Activated CD4-positive, alpha-beta T cell treated with anti-CD3 and anti-CD28 coated beads, Interleukin-2, amount 10 ng/mL, durations not matched to agents 24 days and 14 days (primary cell): ENCODE measurements at regions not wholly inside any gene's neighbourhood (a gene's known extent, or its start where the extent isn't known, plus 50 kb on each side); places are given as distances from the start of the nearest gene placed in this dataset.
"Not testable (repeated sequence)": the region's sequence is repeated elsewhere in the genome, so short reads cannot be mapped to it uniquely, and the experiment has no call there.

ENCODE experiments used
- DNase-seq: peaks from one replicate; pipeline ENCODE4 v3.0.0; 2022
- H3K27ac Mint-ChIP-seq: one replicate; pipeline ENCODE4 v1.8.0; 2022; ENCODE audit warnings: mild to moderate bottlenecking, mixed read lengths
- H3K27me3 Mint-ChIP-seq: one replicate; pipeline ENCODE4 v1.8.0; 2022; ENCODE audit warnings: mixed read lengths
- H3K36me3 Mint-ChIP-seq: one replicate; pipeline ENCODE4 v1.8.0; 2022; ENCODE audit warnings: low read depth, mild to moderate bottlenecking, mixed read lengths
- H3K4me1 Mint-ChIP-seq: one replicate; pipeline ENCODE4 v1.8.0; 2021; ENCODE audit warnings: mixed read lengths
- H3K4me3 Mint-ChIP-seq: one replicate; pipeline ENCODE4 v1.8.0; 2022; ENCODE audit warnings: mild to moderate bottlenecking, moderate library complexity, mixed read lengths
- H3K9me3 Mint-ChIP-seq: one replicate; pipeline ENCODE4 v1.8.0; 2021; ENCODE audit warnings: mixed read lengths
- intact Hi-C: fragments of 100-400 bp; cut with micrococcal nuclease; formaldehyde crosslinking; loops from one replicate; pipeline ENCODE4 v1.15.1; 2023

DNA sequence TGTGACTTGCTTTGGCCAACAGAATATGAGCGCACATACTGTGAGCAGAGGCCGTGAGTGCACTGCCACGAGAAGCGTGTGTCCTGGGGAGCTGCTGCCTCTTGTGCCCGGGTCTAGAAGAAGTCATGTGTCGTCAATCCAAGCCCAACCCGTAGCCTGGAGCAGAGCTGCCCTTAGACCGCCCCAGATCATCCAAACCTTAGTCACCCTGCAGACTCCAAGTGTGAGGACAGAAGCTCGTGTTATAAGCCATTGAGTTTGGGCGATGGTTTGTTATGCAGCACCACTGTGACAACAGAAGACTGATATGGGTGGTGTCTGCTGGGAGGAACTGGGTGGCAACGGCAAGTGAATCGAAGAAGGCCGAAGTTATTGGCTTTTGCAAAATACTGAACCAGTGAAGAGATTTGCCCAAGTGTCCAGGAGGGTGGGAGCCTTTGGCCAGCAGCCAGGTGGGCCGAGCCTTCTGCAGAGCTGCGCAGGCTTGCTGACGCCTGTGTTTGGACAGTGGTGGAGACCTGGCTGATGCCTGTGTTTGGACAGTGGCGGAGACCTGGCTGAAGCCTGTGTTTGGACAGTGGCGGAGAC, 101.3 kb upstream of the SULF2 start:
- no peak overlapping the region for H3K4me3 Mint-ChIP-seq
- no peak overlapping the region for H3K27ac Mint-ChIP-seq
- DNase-seq, result no peak
- intact Hi-C loops, result no loop called here
- H3K27me3 Mint-ChIP-seq, result no peaks in the 10 kb centered on the region
- no peaks in the 10 kb centered on the region for H3K9me3 Mint-ChIP-seq
- no peaks in the 10 kb centered on the region for H3K36me3 Mint-ChIP-seq
- no peaks in the 10 kb centered on the region for H3K4me1 Mint-ChIP-seq

DNA sequence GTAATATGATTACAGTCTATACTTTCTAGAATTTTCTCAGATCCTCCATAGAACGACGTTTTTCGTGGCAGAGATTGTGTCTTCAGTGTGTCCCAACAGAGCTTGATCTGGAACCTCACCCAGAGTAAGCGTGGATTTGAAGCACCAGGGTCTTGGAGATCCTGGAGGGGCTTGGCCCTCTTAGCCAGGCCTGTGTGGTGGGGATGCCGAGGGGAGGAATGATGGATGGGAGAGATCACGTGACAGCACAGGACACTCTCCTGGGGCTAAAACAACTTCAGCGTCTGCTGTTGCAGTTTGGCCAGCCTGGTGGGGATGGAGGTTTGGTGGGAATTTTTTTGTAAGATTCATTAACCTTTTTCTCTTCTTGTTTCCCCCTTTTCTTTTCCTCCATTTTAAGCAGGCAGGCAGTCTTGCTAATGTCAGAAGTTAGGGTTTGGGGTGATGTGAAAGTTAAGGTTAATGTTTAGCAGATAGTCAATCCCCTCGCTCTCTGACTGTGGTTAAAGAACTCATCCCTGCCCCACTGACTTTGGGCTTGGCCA, 100.7 kb upstream of the SULF2 start:
- no peak overlapping the region for H3K4me3 Mint-ChIP-seq
- intact Hi-C loops, result no loop called here
- no peaks in the 10 kb centered on the region for H3K4me1 Mint-ChIP-seq
- DNase-seq, result no peak
- no peak overlapping the region for H3K27ac Mint-ChIP-seq
- no peaks in the 10 kb centered on the region for H3K9me3 Mint-ChIP-seq
- H3K27me3 Mint-ChIP-seq, result no peaks in the 10 kb centered on the region
- no peaks in the 10 kb centered on the region for H3K36me3 Mint-ChIP-seq

DNA sequence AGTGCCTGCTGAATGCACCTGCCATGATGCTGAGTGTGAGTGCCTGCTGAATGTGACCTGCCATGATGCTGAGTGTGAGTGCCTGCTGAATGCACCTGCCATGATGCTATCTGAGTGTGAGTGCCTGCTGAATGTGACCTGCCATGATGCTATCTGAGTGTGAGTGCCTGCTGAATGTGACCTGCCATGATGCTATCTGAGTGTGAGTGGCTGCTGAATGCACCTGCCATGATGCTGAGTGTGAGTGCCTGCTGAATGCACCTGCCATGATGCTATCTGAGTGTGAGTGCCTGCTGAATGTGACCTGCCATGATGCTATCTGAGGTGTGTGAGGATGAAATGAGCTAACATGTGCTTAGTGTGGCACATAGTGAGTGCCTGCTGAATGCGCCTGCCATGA, 98.7 kb upstream of the SULF2 start:
- H3K36me3 Mint-ChIP-seq, H3K4me1 Mint-ChIP-seq, intact Hi-C loops, H3K9me3 Mint-ChIP-seq, H3K4me3 Mint-ChIP-seq, H3K27ac Mint-ChIP-seq, H3K27me3 Mint-ChIP-seq, DNase-seq: not testable (repeated sequence)

DNA sequence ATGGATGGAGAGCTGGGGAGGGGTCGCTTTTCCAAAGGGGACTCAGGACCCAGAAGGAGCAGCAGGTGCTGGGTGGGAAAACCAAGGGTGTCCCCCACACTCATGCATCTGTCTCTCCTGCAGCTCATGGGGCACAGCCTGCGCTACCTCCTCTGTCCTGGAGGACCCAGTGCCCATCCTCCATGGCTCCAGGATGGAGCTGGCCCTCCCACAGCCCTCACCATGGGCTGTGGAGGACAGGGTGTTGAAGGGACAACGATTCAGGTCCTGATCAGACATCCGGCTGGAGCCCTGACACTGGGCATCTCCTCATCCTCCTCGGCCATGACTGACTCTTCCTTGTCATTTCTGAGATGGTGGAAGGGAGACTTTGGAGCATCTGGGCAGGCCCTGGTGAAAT, 97.9 kb upstream of the SULF2 start:
- H3K36me3 Mint-ChIP-seq, result no peaks in the 10 kb centered on the region
- no peak for DNase-seq
- no peak overlapping the region for H3K27ac Mint-ChIP-seq
- intact Hi-C loops, result no loop called here
- no peaks in the 10 kb centered on the region for H3K4me1 Mint-ChIP-seq
- no peaks in the 10 kb centered on the region for H3K27me3 Mint-ChIP-seq
- H3K4me3 Mint-ChIP-seq, result no peak overlapping the region
- H3K9me3 Mint-ChIP-seq, result no peaks in the 10 kb centered on the region

- no peak for DNase-seq
- Mint-ChIP-seq H3K4me1 (no peaks in the 10 kb centered on the region), H3K4me3 (no peak overlapping the region), H3K27me3 (peaks cover 6% of the 10 kb centered on the region), H3K9me3 (no peaks in the 10 kb centered on the region), H3K27ac (no peak overlapping the region), H3K36me3 (no peaks in the 10 kb centered on the region)
- intact Hi-C loops, result no loop called here
Measured at GRCh38 chr20:47879771-47880170, 94.5 kb upstream of the SULF2 start.

GRCh38 chr20:47878601-47879027, 93.3 kb upstream of the SULF2 start:
- Mint-ChIP-seq H3K36me3 (no peaks in the 10 kb centered on the region), H3K27me3 (peaks cover 6% of the 10 kb centered on the region), H3K27ac (no peak overlapping the region), H3K4me3 (no peak overlapping the region), H3K4me1 (no peaks in the 10 kb centered on the region), H3K9me3 (no peaks in the 10 kb centered on the region)
- DNase-seq, result no peak
- intact Hi-C loops, result no loop called here

- Mint-ChIP-seq H3K27ac (no peak overlapping the region), H3K4me1 (no peaks in the 10 kb centered on the region), H3K27me3 (peaks cover 6% of the 10 kb centered on the region), H3K9me3 (no peaks in the 10 kb centered on the region), H3K4me3 (no peak overlapping the region), H3K36me3 (no peaks in the 10 kb centered on the region)
- intact Hi-C loops, result no loop called here
- DNase-seq, result no peak
Measured at GRCh38 chr20:47876311-47877088, 91.2 kb upstream of the SULF2 start.

DNA sequence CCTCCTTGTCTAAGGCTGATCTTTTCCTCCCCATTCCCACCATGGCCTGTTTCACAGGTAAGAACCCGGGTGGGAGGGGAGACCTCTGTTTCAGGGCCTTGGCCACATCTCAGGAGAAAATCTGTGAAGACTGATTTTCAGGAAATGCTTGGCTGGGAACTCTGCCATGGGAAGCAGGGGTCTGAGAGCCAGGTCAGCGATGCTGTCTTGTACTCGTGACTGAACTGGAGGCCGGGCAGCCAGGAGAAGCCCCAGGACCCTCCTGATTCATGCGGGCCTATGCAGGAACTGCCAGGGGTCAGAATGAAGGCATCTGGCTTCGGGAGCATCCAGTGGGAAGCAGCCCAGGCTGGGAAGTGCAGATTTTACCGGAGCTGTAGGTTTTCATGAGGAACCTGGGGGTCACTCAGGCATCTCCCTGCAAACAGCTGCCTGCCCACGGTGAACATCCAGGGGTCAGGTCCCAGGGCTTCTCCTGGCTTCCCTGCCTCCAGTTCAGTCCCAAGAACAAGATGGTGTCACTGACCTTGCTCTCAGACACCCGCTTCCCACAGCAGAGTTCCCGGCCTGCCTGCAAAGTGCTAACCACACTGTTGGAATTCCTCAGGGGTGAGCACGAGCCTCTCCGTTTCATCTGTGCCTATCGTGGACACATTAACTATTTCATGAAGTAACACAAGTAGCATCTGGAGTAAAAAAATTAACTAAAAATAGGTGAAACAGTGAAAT, 90.2 kb upstream of the SULF2 start:
- Mint-ChIP-seq H3K36me3 (no peaks in the 10 kb centered on the region), H3K9me3 (no peaks in the 10 kb centered on the region), H3K27ac (no peak overlapping the region), H3K27me3 (peaks cover 7% of the 10 kb centered on the region), H3K4me1 (no peaks in the 10 kb centered on the region), H3K4me3 (no peak overlapping the region)
- intact Hi-C loops, result no loop called here
- no peak for DNase-seq

GRCh38 chr20:47872341-47872740, 87.1 kb upstream of the SULF2 start:
- DNase-seq, result no peak
- Mint-ChIP-seq H3K27ac (no peak overlapping the region), H3K9me3 (no peaks in the 10 kb centered on the region), H3K27me3 (peaks cover 5% of the 10 kb centered on the region), H3K4me1 (no peaks in the 10 kb centered on the region), H3K4me3 (no peak overlapping the region), H3K36me3 (no peaks in the 10 kb centered on the region)
- intact Hi-C loops, result no loop called here

GRCh38 chr20:47870475-47870874, 85.2 kb upstream of the SULF2 start:
- Mint-ChIP-seq H3K27me3 (peaks cover 2% of the 10 kb centered on the region), H3K36me3 (no peaks in the 10 kb centered on the region)
- intact Hi-C loops, result no loop called here

GRCh38 chr20:47868744-47869143, 83.5 kb upstream of the SULF2 start:
- H3K4me1 Mint-ChIP-seq, result no peaks in the 10 kb centered on the region
- intact Hi-C loops, result no loop called here
- H3K27ac Mint-ChIP-seq, result no peak overlapping the region
- DNase-seq, result no peak
- peaks cover 6% of the 10 kb centered on the region for H3K27me3 Mint-ChIP-seq
- no peaks in the 10 kb centered on the region for H3K36me3 Mint-ChIP-seq
- H3K9me3 Mint-ChIP-seq, result no peaks in the 10 kb centered on the region
- no peak overlapping the region for H3K4me3 Mint-ChIP-seq

More at GRCh38 chr20:47870475-47870874, 85.2 kb upstream of the SULF2 start:
- no peak for DNase-seq
- Mint-ChIP-seq H3K9me3 (no peaks in the 10 kb centered on the region), H3K4me1 (no peaks in the 10 kb centered on the region), H3K4me3 (no peak overlapping the region), H3K27ac (no peak overlapping the region)

GRCh38 chr20:47868236-47868635, 83.0 kb upstream of the SULF2 start:
- Mint-ChIP-seq H3K9me3 (no peaks in the 10 kb centered on the region), H3K4me1 (no peaks in the 10 kb centered on the region), H3K4me3 (no peak overlapping the region), H3K36me3 (no peaks in the 10 kb centered on the region), H3K27ac (no peak overlapping the region), H3K27me3 (peaks cover 6% of the 10 kb centered on the region)
- intact Hi-C loops, result no loop called here
- no peak for DNase-seq

DNA sequence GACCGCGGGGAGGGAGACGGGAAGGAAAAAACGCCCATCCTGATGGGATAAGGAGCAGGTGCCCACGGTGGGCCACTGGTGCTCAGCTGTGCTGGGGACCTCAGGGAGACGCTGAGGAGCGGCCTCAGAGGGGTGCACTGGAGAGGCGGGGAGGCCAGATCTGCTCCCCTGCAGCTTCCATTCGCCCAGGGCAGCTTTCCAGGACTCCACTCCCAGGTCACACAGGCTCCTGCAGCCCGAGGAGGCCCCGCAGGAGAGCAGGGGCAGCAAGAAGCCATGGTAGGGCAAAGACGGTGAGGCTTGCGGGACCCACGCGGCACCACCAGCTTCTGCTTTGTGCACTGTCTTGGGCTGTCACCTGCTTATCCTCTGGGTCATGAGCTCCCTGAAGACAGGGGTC, 82.5 kb upstream of the SULF2 start:
- Mint-ChIP-seq H3K4me3 (no peak overlapping the region), H3K36me3 (no peaks in the 10 kb centered on the region), H3K27me3 (peaks cover 6% of the 10 kb centered on the region), H3K9me3 (no peaks in the 10 kb centered on the region), H3K27ac (no peak overlapping the region), H3K4me1 (no peaks in the 10 kb centered on the region)
- DNase-seq, result no peak
- intact Hi-C loops, result no loop called here

- no peaks in the 10 kb centered on the region for H3K36me3 Mint-ChIP-seq
- no peak for DNase-seq
- H3K4me3 Mint-ChIP-seq, result no peak overlapping the region
- H3K27me3 Mint-ChIP-seq, result peaks cover 6% of the 10 kb centered on the region
- H3K4me1 Mint-ChIP-seq, result no peaks in the 10 kb centered on the region
- no peak overlapping the region for H3K27ac Mint-ChIP-seq
- intact Hi-C loops, result no loop called here
- no peaks in the 10 kb centered on the region for H3K9me3 Mint-ChIP-seq
Measured at GRCh38 chr20:47866480-47866879, 81.2 kb upstream of the SULF2 start.
